KMS-11 (cell line): ENCODE measurements at regions not wholly inside any gene's neighbourhood (a gene's known extent, or its start where the extent isn't known, plus 50 kb on each side); places are given as distances from the start of the nearest gene placed in this dataset.

Experiments used
- H2AFZ ChIP-seq: fragments of 200-600 bp; sonication (generic); 2 replicates; pipeline ENCODE4 v1.6.1; 2016; ENCODE audit warnings: antibody characterized with exemption, mixed run types, low read depth
- H3K27ac ChIP-seq: fragments of 200-600 bp; sonication (generic); 2 replicates; pipeline ENCODE4 v1.6.1; 2016; ENCODE audit warnings: mild to moderate bottlenecking, mixed run types
- H3K27me3 ChIP-seq: fragments of 200-600 bp; sonication (generic); 2 replicates; pipeline ENCODE4 v1.6.1; 2017; ENCODE audit warnings: mild to moderate bottlenecking, low read depth, mixed run types, moderate library complexity; ENCODE audit not compliant: insufficient read depth
- H3K36me3 ChIP-seq: fragments of 200-600 bp; sonication (generic); 2 replicates; pipeline ENCODE4 v1.6.1; 2017; ENCODE audit warnings: mild to moderate bottlenecking, mixed run types; ENCODE audit not compliant: insufficient read depth
- H3K4me1 ChIP-seq: fragments of 200-600 bp; sonication (generic); 2 replicates; pipeline ENCODE4 v1.6.1; 2016; ENCODE audit warnings: mild to moderate bottlenecking, low read depth, mixed run types; ENCODE audit not compliant: poor library complexity, severe bottlenecking
- H3K4me2 ChIP-seq: fragments of 200-600 bp; sonication (generic); 2 replicates; pipeline ENCODE4 v1.7.0; 2016; ENCODE audit warnings: mild to moderate bottlenecking, mixed run types
- H3K4me3 ChIP-seq: fragments of 200-600 bp; sonication (generic); IDR thresholded peaks from 2 replicates; pipeline ENCODE4 v1.6.1; 2017; ENCODE audit warnings: low read depth, low read length, mixed read lengths; ENCODE audit not compliant: insufficient read depth
- H3K79me2 ChIP-seq: fragments of 200-600 bp; sonication (generic); 2 replicates; pipeline ENCODE4 v1.6.1; 2016; ENCODE audit warnings: low read depth, mixed run types; ENCODE audit not compliant: insufficient read depth
- H3K9ac ChIP-seq: fragments of 200-600 bp; sonication (generic); 2 replicates; pipeline ENCODE4 v1.6.1; 2016; ENCODE audit warnings: mild to moderate bottlenecking, mixed run types
- H4K20me1 ChIP-seq: fragments of 200-600 bp; sonication (generic); 2 replicates; pipeline ENCODE4 v1.6.1; 2016; ENCODE audit warnings: mild to moderate bottlenecking, mixed run types; ENCODE audit not compliant: insufficient read depth
- TF ChIP-seq, protein P1 (sequence below): fragments of 200-600 bp; sonication (generic); conservative IDR thresholded peaks from 2 replicates; pipeline ENCODE4 v1.6.1; 2017; ENCODE audit warnings: low read depth, mild to moderate bottlenecking, antibody characterized with exemption, low read length, moderate library complexity, mixed read lengths

GRCh38 chr12:105433804-105434203 is 103.3 kb downstream of the C12orf75 start:
- Histone ChIP-seq H4K20me1 (no peaks in the 10 kb centered on the region), H3K27me3 (no peaks in the 10 kb centered on the region), H3K4me3 (no peak overlapping the region), H3K27ac (no peak overlapping the region), H3K9ac (no peak overlapping the region), H3K4me1 (no peaks in the 10 kb centered on the region), H3K4me2 (no peak overlapping the region), H2AFZ (no peak overlapping the region), H3K79me2 (no peaks in the 10 kb centered on the region), H3K36me3 (no peaks in the 10 kb centered on the region)
- TF ChIP-seq, protein P1, sequence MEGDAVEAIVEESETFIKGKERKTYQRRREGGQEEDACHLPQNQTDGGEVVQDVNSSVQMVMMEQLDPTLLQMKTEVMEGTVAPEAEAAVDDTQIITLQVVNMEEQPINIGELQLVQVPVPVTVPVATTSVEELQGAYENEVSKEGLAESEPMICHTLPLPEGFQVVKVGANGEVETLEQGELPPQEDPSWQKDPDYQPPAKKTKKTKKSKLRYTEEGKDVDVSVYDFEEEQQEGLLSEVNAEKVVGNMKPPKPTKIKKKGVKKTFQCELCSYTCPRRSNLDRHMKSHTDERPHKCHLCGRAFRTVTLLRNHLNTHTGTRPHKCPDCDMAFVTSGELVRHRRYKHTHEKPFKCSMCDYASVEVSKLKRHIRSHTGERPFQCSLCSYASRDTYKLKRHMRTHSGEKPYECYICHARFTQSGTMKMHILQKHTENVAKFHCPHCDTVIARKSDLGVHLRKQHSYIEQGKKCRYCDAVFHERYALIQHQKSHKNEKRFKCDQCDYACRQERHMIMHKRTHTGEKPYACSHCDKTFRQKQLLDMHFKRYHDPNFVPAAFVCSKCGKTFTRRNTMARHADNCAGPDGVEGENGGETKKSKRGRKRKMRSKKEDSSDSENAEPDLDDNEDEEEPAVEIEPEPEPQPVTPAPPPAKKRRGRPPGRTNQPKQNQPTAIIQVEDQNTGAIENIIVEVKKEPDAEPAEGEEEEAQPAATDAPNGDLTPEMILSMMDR, result no peak

- Histone ChIP-seq H3K36me3 (no peaks in the 10 kb centered on the region), H3K9ac (no peak overlapping the region), H3K79me2 (no peaks in the 10 kb centered on the region), H3K27ac (no peak overlapping the region), H3K4me2 (no peak overlapping the region), H3K27me3 (no peaks in the 10 kb centered on the region), H3K4me1 (no peaks in the 10 kb centered on the region), H2AFZ (no peak overlapping the region), H3K4me3 (no peak overlapping the region), H4K20me1 (no peaks in the 10 kb centered on the region)
- TF ChIP-seq, protein P1, result no peak
Measured at GRCh38 chr12:105436636-105437035, 106.1 kb downstream of the C12orf75 start.

GRCh38 chr12:105440037-105440664 is 109.7 kb downstream of the C12orf75 start:
- Histone ChIP-seq H3K36me3 (no peaks in the 10 kb centered on the region), H3K4me3 (no peak overlapping the region), H3K27ac (no peak overlapping the region), H3K4me1 (no peaks in the 10 kb centered on the region), H3K27me3 (no peaks in the 10 kb centered on the region), H3K9ac (no peak overlapping the region), H3K4me2 (no peak overlapping the region), H4K20me1 (no peaks in the 10 kb centered on the region), H2AFZ (no peak overlapping the region), H3K79me2 (no peaks in the 10 kb centered on the region)
- TF ChIP-seq, protein P1, result no peak

DNA sequence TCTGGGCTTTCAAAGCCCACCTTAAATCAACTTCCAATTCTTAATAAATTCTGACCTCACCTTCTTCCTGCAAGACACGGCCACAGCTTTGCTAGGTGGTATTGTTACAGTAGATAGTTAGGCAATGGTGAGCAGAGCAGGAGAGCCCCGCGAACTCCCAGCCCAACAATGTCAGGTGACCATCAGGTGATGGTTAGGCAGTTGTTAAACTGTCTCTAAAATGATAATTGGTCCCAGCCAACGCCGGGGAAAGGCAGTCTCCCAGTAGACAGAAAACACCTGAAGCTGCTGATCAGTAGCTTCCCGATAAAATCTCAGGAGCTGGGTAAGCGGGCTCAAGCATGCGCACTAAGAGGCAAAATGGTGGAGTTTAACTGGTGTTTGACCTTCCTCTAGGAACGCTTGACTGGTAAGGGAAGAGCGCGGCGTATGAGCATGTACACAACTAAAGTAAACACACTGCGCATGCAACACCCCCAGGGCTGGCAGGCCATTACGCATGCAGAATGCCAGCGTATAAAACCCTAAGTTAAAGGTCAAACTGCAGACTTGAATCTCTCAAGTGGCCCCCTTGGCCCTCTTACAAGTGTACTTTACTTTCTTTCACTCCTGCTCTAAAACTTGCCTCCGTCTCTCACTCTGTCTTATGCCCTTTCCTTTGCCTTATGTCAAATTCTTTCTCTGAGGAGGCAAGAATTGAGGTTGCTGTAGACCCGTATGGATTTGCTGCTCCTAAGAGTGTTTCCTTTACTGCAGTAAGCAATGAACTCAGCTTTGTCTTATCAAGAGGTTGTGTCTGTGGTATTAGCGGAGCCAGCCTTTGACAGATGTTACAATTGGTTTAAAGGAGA is 113.5 kb downstream of the C12orf75 start:
- H3K27ac ChIP-seq, result no peak overlapping the region
- no peak overlapping the region for H3K9ac ChIP-seq
- no peak overlapping the region for H2AFZ ChIP-seq
- no peaks in the 10 kb centered on the region for H4K20me1 ChIP-seq
- no peaks in the 10 kb centered on the region for H3K36me3 ChIP-seq
- H3K4me1 ChIP-seq, result no peaks in the 10 kb centered on the region
- no peak overlapping the region for H3K4me3 ChIP-seq
- H3K27me3 ChIP-seq, result no peaks in the 10 kb centered on the region
- TF ChIP-seq, protein P1, result no peak
- no peak overlapping the region for H3K4me2 ChIP-seq
- no peaks in the 10 kb centered on the region for H3K79me2 ChIP-seq
